GM12891 (cell line): ENCODE measurements at regions not wholly inside any gene's neighbourhood (a gene's known extent, or its start where the extent isn't known, plus 50 kb on each side); places are given as distances from the start of the nearest gene placed in this dataset.

ENCODE experiments used
- DNase-seq: peaks from one replicate; pipeline ENCODE4 v3.0.0; 2011; ENCODE audit warnings: low spot score; ENCODE audit not compliant: insufficient read length
- FAIRE-seq: peaks from 2 replicates; lab custom pipeline; 2011; peaks lifted over from hg19 to GRCh38; lab: Jason Lieb, UNC
- PAX5 ChIP-seq: IDR thresholded peaks from 2 replicates; pipeline ENCODE4 v1.6.1; 2011; ENCODE audit warnings: low read length, moderate library complexity, mild to moderate bottlenecking; ENCODE audit not compliant: insufficient read depth, severe bottlenecking
- POLR2A ChIP-seq: IDR thresholded peaks from 2 replicates; pipeline ENCODE4 v1.6.1; 2011; ENCODE audit warnings: low read depth, low read length, control low read depth
- POLR2AphosphoS5 ChIP-seq: IDR thresholded peaks from 2 replicates; pipeline ENCODE4 v1.6.1; 2011; ENCODE audit warnings: low read depth, low read length, control low read depth
- POU2F2 ChIP-seq: IDR thresholded peaks from 2 replicates; pipeline ENCODE4 v1.6.1; 2011; ENCODE audit warnings: low read depth, mild to moderate bottlenecking, control low read depth, low read length, moderate library complexity
- SPI1 ChIP-seq: IDR thresholded peaks from 2 replicates; pipeline ENCODE4 v1.6.1; 2011; ENCODE audit warnings: low read depth, low read length, control low read depth
- TAF1 ChIP-seq: IDR thresholded peaks from 2 replicates; pipeline ENCODE4 v1.6.1; 2011; ENCODE audit warnings: low read depth, low read length, control low read depth

- no peak for DNase-seq
- TF ChIP-seq SPI1 (no peak), POLR2A (no peak), POLR2AphosphoS5 (no peak), PAX5 (no peak), TAF1 (no peak), POU2F2 (no peak)
- no peak for FAIRE-seq
These were observed 302.2 kb upstream of the SMARCA2 start for GRCh38 chr9:1712861-1713450.

- DNase-seq (no peak), FAIRE-seq (no peak)
- TF ChIP-seq POLR2A (no peak), SPI1 (no peak), POLR2AphosphoS5 (no peak), PAX5 (no peak), POU2F2 (no peak), TAF1 (no peak)
These were observed 301.3 kb upstream of the SMARCA2 start for GRCh38 chr9:1713841-1714240.

- DNase-seq (no peak), FAIRE-seq (no peak)
- TF ChIP-seq POLR2AphosphoS5 (no peak), POLR2A (no peak), TAF1 (no peak), SPI1 (no peak), PAX5 (no peak), POU2F2 (no peak)
These were observed 297.3 kb upstream of the SMARCA2 start for GRCh38 chr9:1717882-1718281.

GRCh38 chr9:1718836-1719235, 296.3 kb upstream of the SMARCA2 start:
- DNase-seq = no peak
- FAIRE-seq = no peak
- no peak for TF ChIP-seq TAF1
- no peak for TF ChIP-seq POLR2A
- no peak for TF ChIP-seq POU2F2
- TF ChIP-seq SPI1 = no peak
- TF ChIP-seq POLR2AphosphoS5 = no peak
- no peak for TF ChIP-seq PAX5

- TF ChIP-seq TAF1 (no peak), SPI1 (no peak), POU2F2 (no peak), POLR2A (no peak), PAX5 (no peak), POLR2AphosphoS5 (no peak)
- DNase-seq (no peak), FAIRE-seq (no peak)
These were observed 294.0 kb upstream of the SMARCA2 start for GRCh38 chr9:1721196-1721595.

GRCh38 chr9:1722404-1722803, 292.7 kb upstream of the SMARCA2 start:
- peak; percentile 23 for FAIRE-seq
- TF ChIP-seq PAX5 = no peak
- no peak for TF ChIP-seq POU2F2
- TF ChIP-seq SPI1 = no peak
- no peak for TF ChIP-seq POLR2A
- no peak for TF ChIP-seq POLR2AphosphoS5
- no peak for TF ChIP-seq TAF1

GRCh38 chr9:1723522-1724015, 291.6 kb upstream of the SMARCA2 start:
- DNase-seq (no peak), FAIRE-seq (no peak)
- no peak for TF ChIP-seq POLR2AphosphoS5
- TF ChIP-seq POU2F2 = no peak
- no peak for TF ChIP-seq POLR2A
- no peak for TF ChIP-seq SPI1
- no peak for TF ChIP-seq TAF1
- TF ChIP-seq PAX5 = no peak

More at GRCh38 chr9:1722404-1722803, 292.7 kb upstream of the SMARCA2 start:
- DNase-seq = no peak

- TF ChIP-seq POU2F2 (no peak), SPI1 (peak; percentile 14; the same call in 1 of the 2 replicates), POLR2A (no peak)
- FAIRE-seq = peak; percentile 16
- DNase-seq = no peak
These were observed 288.0 kb upstream of the SMARCA2 start for GRCh38 chr9:1726993-1727759.

- no peak for DNase-seq
- no peak for FAIRE-seq
- no peak for TF ChIP-seq SPI1
- TF ChIP-seq PAX5 = no peak
- no peak for TF ChIP-seq POU2F2
- no peak for TF ChIP-seq TAF1
- TF ChIP-seq POLR2A = no peak
- no peak for TF ChIP-seq POLR2AphosphoS5
These were observed 285.5 kb upstream of the SMARCA2 start for GRCh38 chr9:1729631-1730030.
